A673 (cell line): ENCODE measurements at regions not wholly inside any gene's neighbourhood (a gene's known extent, or its start where the extent isn't known, plus 50 kb on each side); places are given as distances from the start of the nearest gene placed in this dataset.

ENCODE experiments used
- BruUV-seq: library from RNA; stranded (reverse); fragments of 400-500 nt; replicated peaks from 2 replicates; lab custom pipeline; 2021; lab: Mats Ljungman, UMichigan
- CTCF ChIA-PET: fragments of 300-600 bp; sonication (Branson Sonifier 250); formaldehyde crosslinking; loops from one replicate; lab custom pipeline; 2022; ENCODE audit warnings: antibody characterized with exemption; lab: Charles Lee
- POLR2A ChIA-PET: fragments of 300-600 bp; sonication (Branson Sonifier 250); formaldehyde crosslinking; loops from one replicate; lab custom pipeline; 2022; ENCODE audit warnings: antibody characterized with exemption; ENCODE audit not compliant: low non-redundant PET; lab: Charles Lee
- DNase-seq: peaks from one replicate; pipeline ENCODE4 v3.0.0-alpha.2; 2015; ENCODE audit warnings: low spot score
- H3K27ac ChIP-seq: fragments of 200-600 bp; sonication (generic); 2 replicates; pipeline ENCODE4 v1.5.1; 2016; ENCODE audit warnings: mixed run types, low read depth, mild to moderate bottlenecking, mixed read lengths, antibody characterized with exemption, low read length; ENCODE audit not compliant: poor library complexity, severe bottlenecking
- H3K27me3 ChIP-seq: fragments of 200-600 bp; sonication (generic); replicated peaks from 2 replicates; pipeline ENCODE4 v1.6.1; 2017; ENCODE audit warnings: mixed run types, low read depth, mild to moderate bottlenecking, mixed read lengths, antibody characterized with exemption, low read length; ENCODE audit not compliant: insufficient read depth, poor library complexity
- H3K36me3 ChIP-seq: fragments of 200-600 bp; sonication (generic); 2 replicates; pipeline ENCODE4 v1.6.1; 2016; ENCODE audit warnings: mixed run types, mild to moderate bottlenecking, mixed read lengths, antibody characterized with exemption, low read length; ENCODE audit not compliant: insufficient read depth, poor library complexity, severe bottlenecking
- H3K4me1 ChIP-seq: fragments of 200-600 bp; sonication (generic); 2 replicates; pipeline ENCODE4 v1.6.1; 2017; ENCODE audit warnings: mixed run types, mild to moderate bottlenecking, mixed read lengths, antibody characterized with exemption, low read length; ENCODE audit not compliant: insufficient read depth, poor library complexity, severe bottlenecking
- H3K4me3 ChIP-seq: fragments of 200-600 bp; sonication (generic); 2 replicates; pipeline ENCODE4 v1.5.1; 2016; ENCODE audit warnings: low read depth, mixed run types, mild to moderate bottlenecking, mixed read lengths, low read length; ENCODE audit not compliant: poor library complexity, severe bottlenecking
- H3K9me3 ChIP-seq: fragments of 200-600 bp; sonication (generic); 2 replicates; pipeline ENCODE4 v1.6.1; 2016; ENCODE audit warnings: mixed run types, low read depth, mild to moderate bottlenecking, mixed read lengths, antibody characterized with exemption, low read length; ENCODE audit not compliant: poor library complexity, severe bottlenecking
- CTCF ChIP-seq: fragments of 300-800, 200-600 bp; sonication (generic); conservative IDR thresholded peaks from 2 replicates; pipeline ENCODE4 v1.5.1; 2017; ENCODE audit warnings: low read depth, mild to moderate bottlenecking, antibody characterized with exemption, low read length, moderate library complexity, mixed read lengths
- EZH2 ChIP-seq: fragments of 200-600 bp; sonication (generic); IDR thresholded peaks from 2 replicates; pipeline ENCODE4 v1.6.1; 2017; ENCODE audit warnings: borderline replicate concordance, low read depth, mild to moderate bottlenecking, mixed read lengths, antibody characterized with exemption, low read length; ENCODE audit not compliant: poor library complexity, severe bottlenecking
- intact Hi-C: fragments of 100-400 bp; cut with micrococcal nuclease; formaldehyde crosslinking; loops from one replicate; pipeline ENCODE4 v1.10.0; 2022; ENCODE audit not compliant: unreplicated experiment

- intact Hi-C loops = no loop called here
- DNase-seq = no peak
- H3K27ac ChIP-seq = no peak overlapping the region
- TF ChIP-seq EZH2 (no peak), CTCF (no peak)
- POLR2A ChIA-PET = no interaction called here
- CTCF ChIA-PET = no interaction called here
- BruUV-seq = no TSS peak
- H3K4me1 ChIP-seq = no peaks in the 10 kb centered on the region
- H3K9me3 ChIP-seq = no peaks in the 10 kb centered on the region
- no peak overlapping the region for H3K4me3 ChIP-seq
- no peaks in the 10 kb centered on the region for H3K27me3 ChIP-seq
- H3K36me3 ChIP-seq = no peaks in the 10 kb centered on the region
Observed at GRCh38 chr4:75344915-75345314, 169.3 kb downstream of the RCHY1 start.

- intact Hi-C loops = no loop called here
- ChIA-PET CTCF (no interaction called here), POLR2A (no interaction called here)
- Histone ChIP-seq H3K27me3 (no peaks in the 10 kb centered on the region), H3K9me3 (no peaks in the 10 kb centered on the region), H3K4me3 (no peak overlapping the region), H3K36me3 (no peaks in the 10 kb centered on the region), H3K4me1 (no peaks in the 10 kb centered on the region), H3K27ac (no peak overlapping the region)
- no TSS peak for BruUV-seq
- TF ChIP-seq EZH2 = no peak
- no peak for TF ChIP-seq CTCF
- no peak for DNase-seq
Observed at GRCh38 chr4:75343333-75343732, 170.9 kb downstream of the RCHY1 start.

GRCh38 chr4:75340561-75340960 lies 173.6 kb downstream of the RCHY1 start:
- H3K4me1 ChIP-seq = no peaks in the 10 kb centered on the region
- no TSS peak for BruUV-seq
- no peaks in the 10 kb centered on the region for H3K36me3 ChIP-seq
- ChIA-PET POLR2A (no interaction called here), CTCF (no interaction called here)
- no peak overlapping the region for H3K4me3 ChIP-seq
- no peaks in the 10 kb centered on the region for H3K27me3 ChIP-seq
- no peaks in the 10 kb centered on the region for H3K9me3 ChIP-seq
- TF ChIP-seq EZH2 (no peak), CTCF (no peak)
- intact Hi-C loops = no loop called here
- no peak overlapping the region for H3K27ac ChIP-seq
- DNase-seq = no peak
